ENCODE measurements at regions not wholly inside any gene's neighbourhood (a gene's known extent, or its start where the extent isn't known, plus 50 kb on each side); places are given as distances from the start of the nearest gene placed in this dataset.
A peak's percentile ranks its signal among the peaks of the same experiment; 100 is the strongest.

DNA sequence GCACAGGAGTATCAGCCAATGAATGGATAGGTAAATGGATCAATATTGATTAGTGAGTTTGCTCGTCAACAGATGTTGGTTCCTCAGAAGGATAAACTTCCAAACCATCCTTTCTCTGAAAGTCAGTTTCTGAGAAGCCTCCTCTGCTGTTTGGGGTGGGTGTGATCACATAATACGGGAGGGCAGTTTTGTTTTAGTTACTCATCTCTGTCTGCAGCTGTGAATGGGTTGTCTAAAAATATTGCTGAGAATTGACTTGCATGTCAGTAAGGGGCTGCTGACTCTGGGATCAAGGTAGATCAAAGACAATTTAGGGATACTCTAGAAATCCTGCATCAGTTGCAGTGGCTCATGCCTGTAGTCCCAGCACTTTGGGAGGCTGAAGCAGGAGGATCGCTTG, 390.8 kb upstream of the AMELY start:
- Histone ChIP-seq H2BK5ac (ENCODE audit: low read depth, low read length, poor library complexity, severe bottlenecking) (no peak overlapping the region), H3K9me3 (ENCODE audit: control insufficient read depth, low read length) (no peaks in the 10 kb centered on the region), H2AFZ (ENCODE audit: low read depth, low read length) (no peak overlapping the region), H3K4ac (ENCODE audit: low read depth in 1 of 2, low read length in 2 of 2) (no peak overlapping the region), H3K79me1 (replicated peaks; ENCODE audit: low read length, poor library complexity, severe bottlenecking) (no peaks in the 10 kb centered on the region), H2AK5ac (ENCODE audit: low read length, severe bottlenecking) (no peak overlapping the region), H3K23ac (ENCODE audit: low read length in 2 of 2) (no peak overlapping the region), H2BK120ac (ENCODE audit: low read depth, low read length) (no peak overlapping the region), H2BK15ac (ENCODE audit: low read depth, poor library complexity, severe bottlenecking) (no peak overlapping the region), H3K4me1 (ENCODE audit: control insufficient read depth, insufficient read depth, low read depth, low read length) (no peaks in the 10 kb centered on the region), H3K36me3 (ENCODE audit: control insufficient read depth in 1 of 2, insufficient read depth in 2 of 2, low read depth in 1 of 2, low read length in 2 of 2) (peaks cover 0 to 16% of the 10 kb centered on the region in 2 experiments), H4K91ac (ENCODE audit: low read length) (no peak overlapping the region), H3K27ac (ENCODE audit: low read length, poor library complexity, severe bottlenecking) (no peak overlapping the region), H3K18ac (ENCODE audit: low read depth in 1 of 2, low read length in 2 of 2) (no peak overlapping the region), H3K27me3 (ENCODE audit: control insufficient read depth in 1 of 2, insufficient read depth in 1 of 2, low read length in 2 of 2) (no peaks in the 10 kb centered on the region), H3K14ac (ENCODE audit: low read length in 2 of 2) (no peak overlapping the region), H2BK12ac (ENCODE audit: low read length in 2 of 2) (no peak overlapping the region), H3K4me3 (ENCODE audit: insufficient read depth in 1 of 2, low read depth in 1 of 2, low read length in 2 of 2) (no peak overlapping the region), H3K4me2 (ENCODE audit: low read length, poor library complexity, severe bottlenecking) (no peak overlapping the region), H3K9ac (ENCODE audit: low read length) (no peak overlapping the region), H4K8ac (ENCODE audit: low read length) (no peak overlapping the region)
- no peak for DNase-seq
- WGBS = 95% methylated on average over 2 of the region's 3 CpGs

DNA sequence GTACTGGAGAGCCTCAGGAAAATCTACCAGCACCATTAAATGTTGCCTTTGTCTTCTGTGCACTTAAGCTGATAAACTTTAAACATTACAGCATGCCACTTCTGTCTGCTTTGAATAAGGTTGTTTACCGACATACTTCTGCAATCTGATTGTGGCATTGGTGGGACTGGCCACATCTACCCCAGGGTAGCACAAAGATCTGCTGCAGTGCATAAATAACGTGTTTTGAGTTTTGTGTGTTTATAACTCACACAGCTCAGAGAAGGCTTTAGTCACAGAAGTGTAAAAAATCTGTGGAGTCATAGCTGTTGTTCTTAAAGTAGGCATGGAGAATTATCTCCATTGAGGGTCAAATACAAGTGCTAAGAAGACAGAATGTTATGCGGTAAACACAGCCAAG, 388.4 kb upstream of the AMELY start:
- Histone ChIP-seq H2BK15ac (ENCODE audit: low read depth, poor library complexity, severe bottlenecking) (no peak overlapping the region), H2AFZ (ENCODE audit: low read depth, low read length) (no peak overlapping the region), H3K18ac (ENCODE audit: low read depth in 1 of 2, low read length in 2 of 2) (no peak overlapping the region), H3K9ac (ENCODE audit: low read length) (no peak overlapping the region), H3K23ac (ENCODE audit: low read length in 2 of 2) (no peak overlapping the region), H3K27me3 (ENCODE audit: control insufficient read depth in 1 of 2, insufficient read depth in 1 of 2, low read length in 2 of 2) (no peaks in the 10 kb centered on the region), H3K4me3 (ENCODE audit: insufficient read depth in 1 of 2, low read depth in 1 of 2, low read length in 2 of 2) (no peak overlapping the region), H3K4me2 (ENCODE audit: low read length, poor library complexity, severe bottlenecking) (no peak overlapping the region), H4K8ac (ENCODE audit: low read length) (no peak overlapping the region), H2BK5ac (ENCODE audit: low read depth, low read length, poor library complexity, severe bottlenecking) (no peak overlapping the region), H3K4me1 (ENCODE audit: control insufficient read depth, insufficient read depth, low read depth, low read length) (no peaks in the 10 kb centered on the region), H2BK120ac (ENCODE audit: low read depth, low read length) (no peak overlapping the region), H3K27ac (ENCODE audit: low read length, poor library complexity, severe bottlenecking) (no peak overlapping the region), H3K9me3 (ENCODE audit: control insufficient read depth, low read length) (no peaks in the 10 kb centered on the region), H2AK5ac (ENCODE audit: low read length, severe bottlenecking) (no peak overlapping the region), H2BK12ac (ENCODE audit: low read length in 2 of 2) (no peak overlapping the region), H3K14ac (ENCODE audit: low read length in 2 of 2) (no peak overlapping the region), H3K4ac (ENCODE audit: low read depth in 1 of 2, low read length in 2 of 2) (no peak overlapping the region), H4K91ac (ENCODE audit: low read length) (no peak overlapping the region), H3K79me1 (replicated peaks; ENCODE audit: low read length, poor library complexity, severe bottlenecking) (no peaks in the 10 kb centered on the region), H3K36me3 (ENCODE audit: control insufficient read depth in 1 of 2, insufficient read depth in 2 of 2, low read depth in 1 of 2, low read length in 2 of 2) (peaks cover 0 to 7% of the 10 kb centered on the region in 2 experiments)
- DNase-seq = peak; percentile 22
- 35% methylated on average over 3 of the region's 3 CpGs for WGBS

DNA sequence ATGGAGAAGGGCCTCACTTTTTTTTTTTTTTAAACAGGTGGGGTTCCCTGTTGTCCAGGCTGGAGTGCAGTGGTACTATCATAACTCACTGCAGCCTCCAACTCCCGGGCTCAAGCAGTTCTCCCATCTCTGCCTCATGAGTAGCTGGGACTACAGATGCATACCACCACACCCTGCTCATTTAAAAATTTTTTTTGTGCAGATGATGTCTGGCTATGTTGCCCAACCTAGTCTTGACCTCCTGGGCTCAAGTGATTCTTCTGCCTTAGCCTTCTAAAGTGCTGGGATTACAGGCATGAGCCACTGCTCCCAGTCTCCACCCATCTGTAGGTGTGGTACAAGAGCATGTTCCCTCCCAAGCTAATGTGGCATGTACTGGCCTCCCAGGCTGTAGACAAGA, 380.6 kb upstream of the AMELY start:
- no peaks in the 10 kb centered on the region for H3K79me1 ChIP-seq (replicated peaks; ENCODE audit: low read length, poor library complexity, severe bottlenecking)
- no peaks in the 10 kb centered on the region for H3K27me3 ChIP-seq (ENCODE audit: control insufficient read depth in 1 of 2, insufficient read depth in 1 of 2, low read length in 2 of 2)
- no peak for DNase-seq
- H2BK12ac ChIP-seq (ENCODE audit: low read length in 2 of 2) = no peak overlapping the region
- H4K91ac ChIP-seq (ENCODE audit: low read length) = no peak overlapping the region
- no peak overlapping the region for H2AFZ ChIP-seq (ENCODE audit: low read depth, low read length)
- H2BK120ac ChIP-seq (ENCODE audit: low read depth, low read length) = no peak overlapping the region
- WGBS = no CpG with 5 or more reads among the region's 1 CpG
- H4K8ac ChIP-seq (ENCODE audit: low read length) = no peak overlapping the region
- H2BK5ac ChIP-seq (ENCODE audit: low read depth, low read length, poor library complexity, severe bottlenecking) = no peak overlapping the region
- no peaks in the 10 kb centered on the region for H3K36me3 ChIP-seq (ENCODE audit: control insufficient read depth in 1 of 2, insufficient read depth in 2 of 2, low read depth in 1 of 2, low read length in 2 of 2)
- no peaks in the 10 kb centered on the region for H3K9me3 ChIP-seq (ENCODE audit: control insufficient read depth, low read length)
- no peaks in the 10 kb centered on the region for H3K4me1 ChIP-seq (ENCODE audit: control insufficient read depth, insufficient read depth, low read depth, low read length)
- H3K27ac ChIP-seq (ENCODE audit: low read length, poor library complexity, severe bottlenecking) = no peak overlapping the region
- H3K4ac ChIP-seq (ENCODE audit: low read depth in 1 of 2, low read length in 2 of 2) = no peak overlapping the region
- no peak overlapping the region for H3K9ac ChIP-seq (ENCODE audit: low read length)
- H3K23ac ChIP-seq (ENCODE audit: low read length in 2 of 2) = no peak overlapping the region
- no peak overlapping the region for H3K4me2 ChIP-seq (ENCODE audit: low read length, poor library complexity, severe bottlenecking)
- H2AK5ac ChIP-seq (ENCODE audit: low read length, severe bottlenecking) = no peak overlapping the region
- no peak overlapping the region for H3K4me3 ChIP-seq (ENCODE audit: insufficient read depth in 1 of 2, low read depth in 1 of 2, low read length in 2 of 2)
- H2BK15ac ChIP-seq (ENCODE audit: low read depth, poor library complexity, severe bottlenecking) = no peak overlapping the region
- no peak overlapping the region for H3K14ac ChIP-seq (ENCODE audit: low read length in 2 of 2)
- no peak overlapping the region for H3K18ac ChIP-seq (ENCODE audit: low read depth in 1 of 2, low read length in 2 of 2)

DNA sequence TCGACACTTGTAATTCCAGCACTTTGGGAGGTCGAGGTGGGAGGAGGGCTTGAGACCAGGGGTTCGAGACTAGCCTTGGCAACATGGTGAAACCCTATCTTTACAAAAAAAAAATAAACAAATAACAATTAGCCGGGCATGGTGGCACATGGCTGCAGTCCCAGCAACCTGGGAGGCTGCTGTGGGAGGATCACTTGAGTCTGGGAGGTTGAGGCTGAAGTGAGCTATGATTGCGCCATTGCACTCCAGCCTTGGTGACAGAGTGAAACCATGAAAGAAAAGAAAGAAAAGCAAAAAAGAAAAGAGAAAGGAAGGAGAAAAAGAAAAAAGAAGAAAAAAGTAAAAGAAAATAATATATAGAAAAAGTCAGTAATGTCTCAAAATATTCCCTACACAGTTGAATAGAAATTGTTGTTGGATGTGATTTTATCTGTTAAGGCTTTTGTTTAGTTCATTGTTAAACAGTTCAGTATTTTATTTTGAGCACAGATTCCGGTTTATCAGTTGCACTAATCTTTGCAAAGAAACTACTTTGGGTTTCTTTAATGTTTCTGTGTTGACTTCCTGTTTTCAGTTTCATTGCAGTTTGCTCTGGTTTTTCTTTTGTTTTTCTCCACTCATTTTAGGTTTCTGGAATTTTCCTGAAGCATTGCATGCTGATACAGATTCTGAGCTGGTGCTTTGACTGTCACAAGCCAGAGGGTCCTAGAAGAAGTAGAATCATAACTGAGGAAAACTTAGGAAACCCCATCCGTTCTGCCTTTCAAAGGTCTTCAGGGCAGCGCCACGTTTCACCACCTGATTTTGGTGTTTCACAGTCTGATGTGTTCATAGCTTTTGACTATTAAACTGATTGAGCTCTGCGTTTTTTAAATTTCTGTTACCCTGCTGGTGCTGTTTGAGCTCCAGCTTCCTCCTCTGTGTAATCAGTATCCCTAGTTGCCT, 378.6 kb upstream of the AMELY start:
- H3K4ac ChIP-seq (ENCODE audit: low read depth in 1 of 2, low read length in 2 of 2) = no peak overlapping the region
- no peak overlapping the region for H2BK120ac ChIP-seq (ENCODE audit: low read depth, low read length)
- H3K27ac ChIP-seq (ENCODE audit: low read length, poor library complexity, severe bottlenecking) = no peak overlapping the region
- H2BK12ac ChIP-seq (ENCODE audit: low read length in 2 of 2) = no peak overlapping the region
- no peak for DNase-seq
- H3K14ac ChIP-seq (ENCODE audit: low read length in 2 of 2) = no peak overlapping the region
- H3K4me1 ChIP-seq (ENCODE audit: control insufficient read depth, insufficient read depth, low read depth, low read length) = no peaks in the 10 kb centered on the region
- H3K9me3 ChIP-seq (ENCODE audit: control insufficient read depth, low read length) = no peaks in the 10 kb centered on the region
- H2BK15ac ChIP-seq (ENCODE audit: low read depth, poor library complexity, severe bottlenecking) = no peak overlapping the region
- H3K36me3 ChIP-seq (ENCODE audit: control insufficient read depth in 1 of 2, insufficient read depth in 2 of 2, low read depth in 1 of 2, low read length in 2 of 2) = peaks cover 0 to 5% of the 10 kb centered on the region in 2 experiments
- H2AFZ ChIP-seq (ENCODE audit: low read depth, low read length) = no peak overlapping the region
- no peaks in the 10 kb centered on the region for H3K79me1 ChIP-seq (replicated peaks; ENCODE audit: low read length, poor library complexity, severe bottlenecking)
- H3K23ac ChIP-seq (ENCODE audit: low read length in 2 of 2) = no peak overlapping the region
- 90% methylated on average over 7 of the region's 10 CpGs for WGBS
- no peak overlapping the region for H4K8ac ChIP-seq (ENCODE audit: low read length)
- H3K4me2 ChIP-seq (ENCODE audit: low read length, poor library complexity, severe bottlenecking) = no peak overlapping the region
- no peak overlapping the region for H3K18ac ChIP-seq (ENCODE audit: low read depth in 1 of 2, low read length in 2 of 2)
- H3K9ac ChIP-seq (ENCODE audit: low read length) = no peak overlapping the region
- H2BK5ac ChIP-seq (ENCODE audit: low read depth, low read length, poor library complexity, severe bottlenecking) = no peak overlapping the region
- H3K4me3 ChIP-seq (ENCODE audit: insufficient read depth in 1 of 2, low read depth in 1 of 2, low read length in 2 of 2) = no peak overlapping the region
- no peak overlapping the region for H2AK5ac ChIP-seq (ENCODE audit: low read length, severe bottlenecking)
- H3K27me3 ChIP-seq (ENCODE audit: control insufficient read depth in 1 of 2, insufficient read depth in 1 of 2, low read length in 2 of 2) = no peaks in the 10 kb centered on the region
- no peak overlapping the region for H4K91ac ChIP-seq (ENCODE audit: low read length)
